ENCODE measurements at regions not wholly inside any gene's neighbourhood (a gene's known extent, or its start where the extent isn't known, plus 50 kb on each side); places are given as distances from the start of the nearest gene placed in this dataset.

DNA sequence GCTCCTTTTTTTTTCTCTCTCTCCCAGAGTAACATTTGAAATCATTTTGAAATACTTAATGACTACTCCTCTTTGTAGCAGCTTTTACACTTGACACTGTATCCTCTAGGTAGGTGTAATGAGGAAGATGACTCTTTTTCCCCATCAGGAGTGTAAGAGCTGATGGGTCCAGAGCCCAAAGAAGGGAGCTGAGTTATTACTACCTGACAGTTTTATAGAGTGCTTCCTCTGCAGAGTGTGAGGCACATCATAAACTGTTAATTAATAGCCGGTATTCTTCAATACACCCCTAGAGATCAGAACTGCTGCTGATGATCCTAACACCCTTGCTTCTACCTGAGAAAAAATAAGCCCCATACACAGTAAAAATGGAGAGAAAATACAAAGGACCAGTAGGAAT is 279.8 kb upstream of the SEMA3A start:
- no peak for DNase-seq (ENCODE audit: low spot score)
- TF ChIP-seq, protein P1, sequence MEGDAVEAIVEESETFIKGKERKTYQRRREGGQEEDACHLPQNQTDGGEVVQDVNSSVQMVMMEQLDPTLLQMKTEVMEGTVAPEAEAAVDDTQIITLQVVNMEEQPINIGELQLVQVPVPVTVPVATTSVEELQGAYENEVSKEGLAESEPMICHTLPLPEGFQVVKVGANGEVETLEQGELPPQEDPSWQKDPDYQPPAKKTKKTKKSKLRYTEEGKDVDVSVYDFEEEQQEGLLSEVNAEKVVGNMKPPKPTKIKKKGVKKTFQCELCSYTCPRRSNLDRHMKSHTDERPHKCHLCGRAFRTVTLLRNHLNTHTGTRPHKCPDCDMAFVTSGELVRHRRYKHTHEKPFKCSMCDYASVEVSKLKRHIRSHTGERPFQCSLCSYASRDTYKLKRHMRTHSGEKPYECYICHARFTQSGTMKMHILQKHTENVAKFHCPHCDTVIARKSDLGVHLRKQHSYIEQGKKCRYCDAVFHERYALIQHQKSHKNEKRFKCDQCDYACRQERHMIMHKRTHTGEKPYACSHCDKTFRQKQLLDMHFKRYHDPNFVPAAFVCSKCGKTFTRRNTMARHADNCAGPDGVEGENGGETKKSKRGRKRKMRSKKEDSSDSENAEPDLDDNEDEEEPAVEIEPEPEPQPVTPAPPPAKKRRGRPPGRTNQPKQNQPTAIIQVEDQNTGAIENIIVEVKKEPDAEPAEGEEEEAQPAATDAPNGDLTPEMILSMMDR (IDR thresholded peaks at IDR 0.05; ENCODE audit: extremely low read depth, insufficient read depth, missing control alignments): no peak

DNA sequence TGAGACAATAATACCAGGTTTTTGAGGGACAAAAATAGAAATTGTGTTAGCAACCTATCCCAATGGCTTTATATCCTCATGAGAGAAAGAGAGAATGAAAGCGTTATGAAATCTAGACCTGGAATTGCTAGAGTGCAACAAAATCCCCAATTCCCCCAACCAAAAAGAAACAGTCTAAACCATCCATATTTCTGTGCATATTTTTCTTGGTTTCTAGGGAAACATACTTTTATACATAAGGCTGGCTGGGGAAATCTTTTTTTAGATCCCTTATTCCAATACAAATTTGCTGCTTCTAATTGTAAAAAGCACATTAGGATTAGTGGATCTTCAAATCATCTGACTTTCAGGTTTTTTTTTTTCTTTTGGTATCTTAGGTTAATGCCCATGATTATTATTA is 277.0 kb upstream of the SEMA3A start:
- in situ Hi-C loops (cut with MboI; ENCODE audit: low pct_unique_long_range_greater_than_20kb, low sequenced_read_pairs, unreplicated experiment): no loop called here
- DNase-seq (ENCODE audit: low spot score): no peak
- TF ChIP-seq, protein P1 (IDR thresholded peaks at IDR 0.05; ENCODE audit: extremely low read depth, insufficient read depth, missing control alignments): no peak

More for the DNA sequence above, 279.8 kb upstream of the SEMA3A start:
- in situ Hi-C loops (cut with MboI; ENCODE audit: low pct_unique_long_range_greater_than_20kb, low sequenced_read_pairs, unreplicated experiment): no loop called here

DNA sequence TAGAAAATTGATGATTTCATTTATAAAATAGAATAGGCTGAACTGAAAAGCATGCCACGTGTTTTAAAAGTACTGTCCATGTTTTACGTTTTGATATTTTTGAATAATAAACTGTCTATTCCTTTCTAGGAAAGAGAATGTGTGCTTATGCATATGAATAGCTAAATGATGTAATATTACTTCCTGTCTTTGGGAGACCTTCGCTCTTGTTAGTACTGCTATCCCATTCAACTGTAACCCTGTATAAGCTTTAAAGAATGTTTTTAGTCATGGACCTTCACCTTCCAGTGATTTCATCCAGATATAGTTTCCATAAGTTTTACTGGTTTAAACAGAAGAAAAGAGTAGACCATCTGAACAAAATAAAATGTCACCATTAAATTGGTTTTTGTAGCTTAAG is 274.4 kb upstream of the SEMA3A start:
- TF ChIP-seq, protein P1 (IDR thresholded peaks at IDR 0.05; ENCODE audit: extremely low read depth, insufficient read depth, missing control alignments): no peak
- in situ Hi-C loops (cut with MboI; ENCODE audit: low pct_unique_long_range_greater_than_20kb, low sequenced_read_pairs, unreplicated experiment): no loop called here
- DNase-seq (ENCODE audit: low spot score): no peak

DNA sequence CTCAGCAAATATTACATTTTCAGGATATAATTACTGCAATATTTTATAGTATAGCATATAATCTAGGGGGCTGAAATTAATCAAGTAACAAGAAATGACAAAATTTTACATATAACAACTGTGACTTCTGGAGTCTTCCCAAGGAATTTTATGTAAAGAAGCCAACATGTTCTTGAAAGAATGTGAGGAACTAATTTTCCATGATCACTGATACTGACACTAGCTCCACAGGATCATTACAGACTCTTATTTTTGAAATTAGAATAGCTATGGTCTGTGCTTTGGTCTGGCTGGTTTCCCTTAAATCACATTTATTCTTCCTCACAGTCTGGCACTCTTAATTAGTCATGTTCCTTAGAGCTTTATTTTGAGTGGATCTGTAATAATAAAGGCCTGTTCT is 267.7 kb upstream of the SEMA3A start:
- in situ Hi-C loops (cut with MboI; ENCODE audit: low pct_unique_long_range_greater_than_20kb, low sequenced_read_pairs, unreplicated experiment): no loop called here
- TF ChIP-seq, protein P1 (IDR thresholded peaks at IDR 0.05; ENCODE audit: extremely low read depth, insufficient read depth, missing control alignments): no peak
- DNase-seq (ENCODE audit: low spot score): no peak

DNA sequence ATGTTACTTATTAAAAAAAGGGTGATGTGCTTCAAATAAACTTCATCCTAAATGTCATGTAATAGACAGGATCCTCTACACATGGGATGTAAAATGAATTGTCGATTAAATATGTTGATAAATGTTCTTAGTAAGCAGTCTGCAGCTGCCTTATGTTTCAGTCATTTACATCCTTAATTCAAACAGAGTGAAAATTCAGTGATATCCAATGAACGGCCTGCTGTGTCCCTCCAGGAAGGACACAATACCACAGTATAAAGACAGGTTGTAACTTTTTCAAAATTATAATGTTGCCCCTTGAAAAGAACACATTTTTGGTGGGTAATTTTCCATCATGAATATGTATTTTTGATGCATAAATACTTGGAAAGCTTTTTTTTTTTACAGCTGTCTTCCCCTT is 266.5 kb upstream of the SEMA3A start:
- in situ Hi-C loops (cut with MboI; ENCODE audit: low pct_unique_long_range_greater_than_20kb, low sequenced_read_pairs, unreplicated experiment): no loop called here
- TF ChIP-seq, protein P1 (IDR thresholded peaks at IDR 0.05; ENCODE audit: extremely low read depth, insufficient read depth, missing control alignments): no peak
- DNase-seq (ENCODE audit: low spot score): no peak

DNA sequence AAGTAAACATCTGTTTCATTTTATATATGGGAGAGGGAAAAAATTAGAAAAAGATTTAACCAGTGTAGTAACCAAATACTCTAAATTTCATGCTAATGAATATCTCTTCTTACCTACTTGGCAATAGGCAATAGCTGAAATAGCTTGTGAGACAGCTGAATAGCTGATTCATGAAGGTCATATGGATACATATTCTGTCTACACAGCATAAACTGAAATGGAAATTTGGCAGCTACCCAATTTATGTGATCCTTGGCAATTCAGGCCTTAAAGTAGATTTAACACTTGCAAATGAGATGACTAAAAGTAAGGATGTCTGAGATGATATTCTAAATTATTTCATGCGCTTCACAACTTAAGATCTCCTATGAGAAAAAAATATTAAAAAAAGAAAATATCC is 261.2 kb upstream of the SEMA3A start:
- in situ Hi-C loops (cut with MboI; ENCODE audit: low pct_unique_long_range_greater_than_20kb, low sequenced_read_pairs, unreplicated experiment): no loop called here
- DNase-seq (ENCODE audit: low spot score): no peak
- TF ChIP-seq, protein P1 (IDR thresholded peaks at IDR 0.05; ENCODE audit: extremely low read depth, insufficient read depth, missing control alignments): no peak

All from GM13977 (cell line).